Subcutaneous abdominal adipose tissue (tissue), 5 donors: ENCODE measurements at regions not wholly inside any gene's neighbourhood (a gene's known extent, or its start where the extent isn't known, plus 50 kb on each side); places are given as distances from the start of the nearest gene placed in this dataset.

Experiments
- H3K27ac ChIP-seq: one replicate; pipeline ENCODE4 v1.7.0; 2013; ENCODE audit warnings: low read depth, mild to moderate bottlenecking, inconsistent platforms, low read length, moderate library complexity
- H3K27me3 ChIP-seq, 5 donors: one replicate each; pipeline ENCODE4 v1.7.0; 2013; ENCODE audit warnings: low read length in 5 of 5, inconsistent platforms in 1 of 5; ENCODE audit not compliant: control insufficient read depth in 5 of 5, insufficient read depth in 4 of 5
- H3K36me3 ChIP-seq, 5 donors: one replicate each; pipeline ENCODE4 v1.7.0; 2013; ENCODE audit warnings: low read length in 5 of 5; ENCODE audit not compliant: control insufficient read depth in 5 of 5, insufficient read depth in 5 of 5
- H3K4me1 ChIP-seq, 5 donors: one replicate each; pipeline ENCODE4 v1.7.0; 2013; ENCODE audit warnings: low read length in 5 of 5, mild to moderate bottlenecking in 3 of 5, moderate library complexity in 1 of 5; ENCODE audit not compliant: control insufficient read depth in 5 of 5, insufficient read depth in 5 of 5
- H3K4me3 ChIP-seq, 5 donors: one replicate each; pipeline ENCODE4 v1.7.0; 2013; ENCODE audit warnings: low read length in 5 of 5, low read depth in 1 of 5
- H3K9ac ChIP-seq, 5 donors: one replicate each; pipeline ENCODE4 v1.7.0; 2013; ENCODE audit warnings: low read length in 5 of 5, mild to moderate bottlenecking in 4 of 5, moderate library complexity in 3 of 5
- H3K9me3 ChIP-seq, 5 donors: one replicate each; pipeline ENCODE4 v1.7.0; 2013; ENCODE audit warnings: low read length in 5 of 5; ENCODE audit not compliant: control insufficient read depth in 5 of 5
- donor health status: healthy.
- donor health status: healthy.
- donor health status: healthy.
- donor health status: healthy.
- donor health status: healthy.

GRCh38 chr11:119933584-119933983, 204.3 kb downstream of the TRIM29 start:
- Histone ChIP-seq H3K9me3 (no peaks in the 10 kb centered on the region), H3K4me1 (no peaks in the 10 kb centered on the region), H3K36me3 (no peaks in the 10 kb centered on the region), H3K4me3 (no peak overlapping the region), H3K27me3 (peaks cover 9 to 18% (median 10%) of the 10 kb centered on the region in 5 donors), H3K27ac (no peak overlapping the region), H3K9ac (no peak overlapping the region)

GRCh38 chr11:119932828-119933562, 204.0 kb upstream of the NECTIN1 start:
- H3K27ac ChIP-seq: no peak overlapping the region
- H3K4me1 ChIP-seq: no peaks in the 10 kb centered on the region
- peaks cover 9 to 17% (median 10%) of the 10 kb centered on the region in 5 donors for H3K27me3 ChIP-seq
- no peak overlapping the region for H3K9ac ChIP-seq
- H3K36me3 ChIP-seq: no peaks in the 10 kb centered on the region
- no peaks in the 10 kb centered on the region for H3K9me3 ChIP-seq
- no peak overlapping the region for H3K4me3 ChIP-seq

GRCh38 chr11:119928047-119928446, 199.0 kb upstream of the NECTIN1 start:
- no peak overlapping the region for H3K27ac ChIP-seq
- H3K4me3 ChIP-seq: no peak overlapping the region
- H3K27me3 ChIP-seq: peaks cover 0 to 19% (median 9%) of the 10 kb centered on the region in 5 donors
- H3K9ac ChIP-seq: no peak overlapping the region
- H3K9me3 ChIP-seq: no peaks in the 10 kb centered on the region
- no peaks in the 10 kb centered on the region for H3K4me1 ChIP-seq
- H3K36me3 ChIP-seq: no peaks in the 10 kb centered on the region

GRCh38 chr11:119924017-119924416, 195.0 kb upstream of the NECTIN1 start:
- no peaks in the 10 kb centered on the region for H3K4me1 ChIP-seq
- H3K9ac ChIP-seq: no peak overlapping the region
- no peak overlapping the region for H3K4me3 ChIP-seq
- H3K9me3 ChIP-seq: no peaks in the 10 kb centered on the region
- H3K36me3 ChIP-seq: no peaks in the 10 kb centered on the region
- H3K27me3 ChIP-seq: peaks cover 13 to 39% (median 22%) of the 10 kb centered on the region in 5 donors
- H3K27ac ChIP-seq: no peak overlapping the region

GRCh38 chr11:119921571-119921970, 192.6 kb upstream of the NECTIN1 start:
- Histone ChIP-seq H3K4me1 (no peaks in the 10 kb centered on the region), H3K9ac (no peak overlapping the region), H3K27ac (no peak overlapping the region), H3K36me3 (no peaks in the 10 kb centered on the region), H3K4me3 (no peak overlapping the region), H3K9me3 (no peaks in the 10 kb centered on the region), H3K27me3 (peaks cover 13 to 50% (median 25%) of the 10 kb centered on the region in 5 donors)

- Histone ChIP-seq H3K27me3 (peaks cover 13 to 50% (median 25%) of the 10 kb centered on the region in 5 donors), H3K27ac (no peak overlapping the region), H3K9me3 (no peaks in the 10 kb centered on the region), H3K36me3 (no peaks in the 10 kb centered on the region), H3K4me3 (no peak overlapping the region), H3K4me1 (no peaks in the 10 kb centered on the region), H3K9ac (no peak overlapping the region)
Measured at GRCh38 chr11:119920666-119921387, 191.8 kb upstream of the NECTIN1 start.

- H3K27me3 ChIP-seq: peaks cover 13 to 50% (median 25%) of the 10 kb centered on the region in 5 donors
- H3K36me3 ChIP-seq: no peaks in the 10 kb centered on the region
- no peaks in the 10 kb centered on the region for H3K4me1 ChIP-seq
- no peak overlapping the region for H3K4me3 ChIP-seq
- H3K27ac ChIP-seq: no peak overlapping the region
- no peak overlapping the region for H3K9ac ChIP-seq
- H3K9me3 ChIP-seq: no peaks in the 10 kb centered on the region
Measured at GRCh38 chr11:119919656-119920055, 190.7 kb upstream of the NECTIN1 start.

GRCh38 chr11:119918347-119918746, 189.3 kb upstream of the NECTIN1 start:
- H3K4me1 ChIP-seq: no peaks in the 10 kb centered on the region
- no peak overlapping the region for H3K9ac ChIP-seq
- no peaks in the 10 kb centered on the region for H3K9me3 ChIP-seq
- H3K27me3 ChIP-seq: peaks cover 13 to 38% (median 25%) of the 10 kb centered on the region in 5 donors
- no peak overlapping the region for H3K27ac ChIP-seq
- H3K4me3 ChIP-seq: no peak overlapping the region
- no peaks in the 10 kb centered on the region for H3K36me3 ChIP-seq

GRCh38 chr11:119916568-119916967, 187.6 kb upstream of the NECTIN1 start:
- no peaks in the 10 kb centered on the region for H3K4me1 ChIP-seq
- H3K9ac ChIP-seq: no peak overlapping the region
- no peak overlapping the region for H3K27ac ChIP-seq
- no peaks in the 10 kb centered on the region for H3K36me3 ChIP-seq
- H3K27me3 ChIP-seq: peaks cover 13 to 29% (median 23%) of the 10 kb centered on the region in 5 donors
- H3K9me3 ChIP-seq: no peaks in the 10 kb centered on the region
- H3K4me3 ChIP-seq: no peak overlapping the region

GRCh38 chr11:119912229-119912628, 183.2 kb upstream of the NECTIN1 start:
- Histone ChIP-seq H3K4me3 (no peak overlapping the region), H3K9me3 (no peaks in the 10 kb centered on the region), H3K36me3 (no peaks in the 10 kb centered on the region), H3K4me1 (peaks cover 0 to 5% (median 2%) of the 10 kb centered on the region in 5 donors), H3K27me3 (peaks cover 3 to 22% (median 14%) of the 10 kb centered on the region in 5 donors), H3K9ac (no peak overlapping the region), H3K27ac (no peak overlapping the region)
